ENCODE measurements at regions not wholly inside any gene's neighbourhood (a gene's known extent, or its start where the extent isn't known, plus 50 kb on each side); places are given as distances from the start of the nearest gene placed in this dataset.
"Not testable (repeated sequence)": the region's sequence is repeated elsewhere in the genome, so short reads cannot be mapped to it uniquely, and the experiment has no call there.

GRCh38 chrY:19521976-19522375, 222.6 kb downstream of the KDM5D start:
- no peak for DNase-seq

GRCh38 chrY:19503092-19503449, 241.5 kb downstream of the KDM5D start:
- DNase-seq = peak; percentile 27

DNA sequence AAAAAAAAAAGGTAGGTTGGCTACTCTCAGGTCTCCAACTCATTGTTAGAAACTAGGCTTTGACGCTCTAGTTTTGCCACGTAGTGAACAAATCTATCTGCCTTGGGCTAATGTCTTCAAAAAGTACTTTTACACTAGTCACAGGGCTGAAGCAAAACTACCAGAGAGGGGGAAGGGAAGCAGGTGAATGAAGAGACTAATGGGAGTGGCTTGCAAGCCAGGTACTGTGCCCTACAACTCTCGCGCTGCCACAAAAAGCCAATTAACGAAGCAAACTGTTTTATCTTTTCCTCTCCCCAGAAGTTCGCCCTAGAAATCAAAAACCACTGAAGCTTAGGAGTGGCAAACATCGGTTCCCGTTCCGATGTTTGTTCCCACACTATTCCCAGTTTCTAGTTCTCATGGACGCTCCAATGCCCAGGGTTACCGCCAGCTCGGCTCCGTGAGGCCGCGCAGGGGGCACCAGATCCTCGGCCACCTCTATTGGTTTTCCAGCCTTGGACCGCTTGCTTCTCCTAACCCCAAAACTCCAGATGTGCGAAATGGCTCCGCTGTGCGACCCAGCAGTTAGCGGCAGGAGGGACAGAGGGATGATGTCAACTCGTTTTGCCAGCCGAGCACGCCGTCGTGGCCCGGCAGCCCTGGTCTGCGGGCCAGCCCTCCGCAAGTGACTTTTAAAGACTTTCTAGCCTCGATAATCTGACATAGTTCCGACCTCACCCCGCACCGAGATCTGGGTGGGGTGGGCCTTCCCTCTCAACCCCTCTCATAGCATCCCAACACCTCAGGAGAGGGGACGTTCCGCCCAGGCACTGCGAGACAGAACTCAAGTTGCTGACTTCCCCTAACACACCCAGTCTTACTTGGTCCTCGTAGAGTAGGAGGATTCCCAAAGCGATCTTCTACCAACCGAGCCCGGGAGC, 242.1 kb downstream of the KDM5D start:
- DNase-seq = peak; percentile 38

GRCh38 chrY:19498556-19498955, 246.0 kb downstream of the KDM5D start:
- DNase-seq = peak; percentile 33

DNA sequence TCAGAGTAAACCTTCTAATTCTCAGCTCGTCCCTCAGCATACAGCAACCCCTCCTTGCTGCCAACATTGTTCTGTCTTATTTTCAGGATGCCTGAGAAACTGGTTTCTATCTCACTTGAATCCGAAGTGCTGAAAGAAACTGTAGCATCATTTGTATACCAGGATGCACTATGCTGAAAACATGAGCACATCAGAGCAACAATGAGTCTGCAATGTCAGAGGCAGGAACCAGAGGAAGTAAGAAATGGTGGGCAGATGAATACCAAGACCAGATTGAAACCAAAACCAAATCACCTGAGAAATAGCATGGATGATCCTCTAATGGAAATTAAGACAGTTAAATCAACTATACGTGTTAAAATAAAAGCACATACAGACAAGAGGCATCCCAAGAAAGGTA, 257.0 kb downstream of the KDM5D start:
- DNase-seq = no peak

DNA sequence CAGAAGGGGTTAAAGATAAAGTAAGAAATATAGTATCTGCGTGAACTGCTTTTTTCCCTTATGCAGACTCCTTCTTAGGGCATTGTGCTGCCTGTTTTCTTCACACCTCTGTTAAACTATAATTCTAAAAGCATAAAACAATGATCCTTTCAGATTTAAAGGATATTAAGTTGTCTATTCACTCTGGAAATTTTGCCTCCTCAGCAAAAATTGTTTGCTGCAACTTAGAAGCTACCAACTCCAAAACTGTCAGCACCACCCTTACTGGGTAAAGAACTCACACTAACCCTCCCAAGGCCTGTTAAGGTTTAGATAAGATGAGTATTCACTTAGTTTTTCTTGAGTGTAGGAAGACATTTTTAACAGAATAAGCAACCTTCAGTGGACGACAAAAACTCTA, 259.5 kb downstream of the KDM5D start:
- DNase-seq = no peak

DNA sequence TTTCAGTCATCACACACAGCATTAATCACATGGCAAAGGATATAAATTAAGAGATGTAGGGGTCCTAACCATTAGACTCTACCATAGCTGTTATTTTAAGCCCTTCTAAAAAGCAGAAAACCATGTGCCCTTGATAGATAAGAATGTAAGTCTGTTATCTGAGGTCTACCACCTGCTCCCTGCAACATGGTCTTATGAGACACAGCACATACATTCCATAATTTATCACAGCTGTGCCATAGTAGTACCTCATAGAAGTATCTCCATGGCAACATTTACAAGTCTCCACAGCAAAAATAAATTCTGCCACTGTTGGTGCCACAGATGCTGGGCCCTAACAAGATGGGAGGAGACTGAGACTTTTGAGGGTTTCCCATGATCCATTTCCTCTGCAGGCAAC, 265.4 kb downstream of the KDM5D start:
- DNase-seq = no peak

DNA sequence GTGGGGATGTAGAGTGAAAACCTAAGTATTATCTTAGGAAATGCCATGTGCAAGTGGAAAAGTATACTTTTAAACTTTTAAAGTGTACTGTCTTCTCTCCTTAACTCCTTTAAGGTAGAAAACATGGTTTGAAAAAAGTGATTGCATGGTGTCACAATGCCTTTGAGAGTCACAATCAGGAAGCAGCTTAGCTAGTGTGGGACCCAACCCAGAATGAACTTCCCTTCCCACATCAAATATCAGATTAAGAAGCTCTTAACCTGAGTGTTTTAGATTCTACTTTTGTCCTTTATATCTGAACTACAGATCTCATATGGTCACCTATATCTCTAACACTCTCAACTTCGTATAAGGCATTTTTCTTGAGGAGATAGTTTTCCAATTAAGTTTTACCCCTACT, 266.6 kb downstream of the KDM5D start:
- DNase-seq = no peak

- no peak for DNase-seq
These were observed 278.7 kb downstream of the KDM5D start for GRCh38 chrY:19465809-19466208.

DNA sequence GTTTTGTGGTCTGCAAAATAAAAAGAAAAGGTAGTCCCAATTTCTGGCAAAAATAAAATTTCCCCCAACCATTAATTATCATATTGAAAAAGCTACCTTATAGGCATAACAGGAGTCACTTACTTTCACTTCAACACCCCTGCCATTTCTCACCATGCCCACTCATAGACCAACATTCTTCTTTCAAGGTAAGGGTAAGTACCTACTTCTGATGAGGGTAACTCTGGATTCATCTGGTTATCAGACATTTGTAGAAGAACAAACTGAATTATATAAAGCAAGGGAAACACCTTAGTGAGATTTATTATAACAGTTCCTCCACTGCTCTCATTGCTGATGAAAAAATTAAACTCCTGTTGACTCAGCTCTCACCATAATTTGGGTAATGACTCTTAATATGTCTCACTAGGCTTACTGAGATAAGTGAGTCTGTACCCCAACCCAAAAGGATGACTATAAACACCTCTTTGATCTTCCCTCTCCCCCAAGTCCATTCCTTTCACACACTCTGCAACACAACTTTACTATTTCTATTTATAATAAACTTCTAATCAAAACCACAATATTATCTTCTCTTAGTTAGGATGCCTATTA, 287.6 kb downstream of the KDM5D start:
- DNase-seq = no peak

DNA sequence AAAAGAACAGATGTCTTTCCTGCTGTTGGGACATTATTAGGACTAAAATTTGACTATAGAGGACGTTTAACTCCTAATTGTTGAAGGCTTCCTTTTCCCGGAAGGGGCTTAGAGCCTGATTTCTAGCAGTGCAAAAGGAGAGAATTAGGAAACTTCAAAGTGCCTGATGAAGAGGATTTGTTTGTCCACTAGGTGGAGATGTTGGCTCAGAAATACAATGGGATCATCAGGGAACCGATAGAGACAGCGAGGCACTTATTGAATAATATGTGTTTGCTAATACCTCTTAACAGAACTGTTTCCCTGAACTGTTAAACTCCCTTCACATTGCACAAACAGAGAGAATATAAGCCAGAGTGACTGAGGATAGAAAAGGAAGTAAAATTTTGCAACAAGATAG, 311.5 kb downstream of the KDM5D start:
- DNase-seq = peak; percentile 56

- DNase-seq = no peak
These were observed 316.6 kb downstream of the KDM5D start for GRCh38 chrY:19427736-19428518.

GRCh38 chrY:19427191-19427590, 317.3 kb downstream of the KDM5D start:
- not testable (repeated sequence) for DNase-seq

- DNase-seq = no peak
These were observed 333.4 kb downstream of the KDM5D start for GRCh38 chrY:19410980-19411766.

DNA sequence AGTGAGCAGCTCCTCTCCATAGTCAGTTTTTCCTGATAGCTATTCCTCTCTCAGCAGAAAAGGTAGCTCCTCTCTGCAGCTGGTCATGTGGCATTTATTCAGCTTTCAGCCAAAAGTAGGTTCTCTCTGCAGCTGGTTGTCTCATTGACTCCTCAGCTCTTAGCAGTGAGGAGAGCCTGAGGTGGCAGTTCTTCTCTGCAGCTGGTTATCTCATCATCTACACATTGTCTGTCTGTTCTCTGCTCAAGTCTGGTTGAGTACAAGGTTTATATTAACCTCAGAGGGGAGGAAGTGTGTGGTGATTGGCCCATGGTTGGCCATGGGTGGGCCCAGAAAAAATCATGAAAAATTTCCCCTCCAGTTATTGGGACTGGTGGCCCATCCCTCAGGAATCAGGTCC, 338.3 kb downstream of the KDM5D start:
- no peak for DNase-seq

DNA sequence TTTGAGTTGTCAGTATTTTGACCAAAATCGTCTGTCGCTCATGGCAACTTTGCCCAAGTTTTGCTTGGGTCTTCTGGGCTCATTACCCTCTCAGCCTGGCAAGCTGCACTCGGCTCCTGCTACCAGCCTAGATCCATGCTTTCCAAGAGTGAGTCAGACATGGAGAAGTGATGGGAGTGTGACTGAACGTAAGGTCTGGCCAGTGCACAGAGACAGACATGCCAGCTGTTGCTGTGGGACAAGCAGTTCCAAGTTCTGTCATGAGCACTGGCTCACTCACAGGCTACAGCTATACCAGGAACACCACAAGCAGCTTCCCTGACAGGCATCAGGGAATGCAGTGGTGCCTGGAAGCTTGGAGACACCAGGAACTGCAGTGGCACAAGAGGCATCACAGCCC, 338.9 kb downstream of the KDM5D start:
- no peak for DNase-seq

DNA sequence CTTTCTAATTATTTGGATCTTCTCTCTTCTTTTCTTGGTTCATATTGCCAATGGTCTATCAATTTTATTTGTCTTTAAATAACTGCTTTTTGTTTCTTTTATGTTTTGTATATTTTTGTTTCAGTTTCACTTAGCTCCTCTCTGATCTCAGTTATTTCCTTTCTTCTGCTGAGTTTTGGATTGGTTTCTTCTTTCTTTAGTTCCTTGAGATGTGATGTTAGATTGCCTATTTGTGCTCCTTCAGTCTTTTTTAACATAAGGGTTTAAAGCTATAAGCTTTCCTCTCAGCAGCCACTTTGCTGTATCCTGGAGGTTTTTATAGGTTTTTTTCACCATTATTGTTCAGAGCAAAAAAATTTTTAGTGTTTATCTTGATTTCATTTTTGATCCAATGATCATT, 351.6 kb downstream of the KDM5D start:
- no peak for DNase-seq

DNA sequence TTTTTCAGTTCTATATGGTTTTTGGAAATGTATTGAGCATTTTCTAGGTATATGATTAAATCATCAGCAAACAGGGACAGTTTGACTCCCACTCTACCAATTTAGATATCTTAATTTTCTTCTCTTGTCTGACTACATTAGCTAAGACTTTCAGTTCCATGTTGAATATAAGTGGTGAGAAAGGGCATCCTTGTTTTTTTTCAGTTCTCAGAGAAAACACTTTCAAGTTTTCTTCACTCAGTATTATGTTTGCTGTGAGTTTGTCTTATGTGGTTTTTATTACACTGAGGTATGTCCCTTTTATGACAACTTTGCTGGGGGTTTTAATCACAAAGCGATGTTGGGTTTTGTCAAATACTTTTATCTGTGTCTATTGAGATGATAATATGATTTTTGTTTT, 352.6 kb downstream of the KDM5D start:
- no peak for DNase-seq

- DNase-seq = no peak
These were observed 379.2 kb downstream of the KDM5D start for GRCh38 chrY:19365321-19365720.

DNA sequence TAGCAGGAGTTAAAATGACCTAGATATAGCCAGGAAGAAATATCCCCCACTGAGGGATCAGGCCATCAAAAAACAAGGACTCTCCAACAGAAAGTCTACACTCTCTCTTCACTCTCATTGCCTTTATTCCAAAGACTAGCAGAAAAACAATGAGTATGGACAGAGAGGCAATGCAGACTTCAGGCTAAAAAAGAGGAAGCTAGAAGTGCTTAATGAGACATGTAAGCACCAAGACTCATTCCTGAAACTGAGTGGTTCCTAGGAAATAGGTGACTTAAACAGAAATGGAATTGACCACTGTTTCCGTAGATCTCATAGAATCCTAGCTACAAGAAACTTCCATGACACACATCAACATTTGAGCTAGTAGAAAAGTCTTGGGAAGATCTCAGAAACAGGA, 387.3 kb downstream of the KDM5D start:
- no peak for DNase-seq

DNA sequence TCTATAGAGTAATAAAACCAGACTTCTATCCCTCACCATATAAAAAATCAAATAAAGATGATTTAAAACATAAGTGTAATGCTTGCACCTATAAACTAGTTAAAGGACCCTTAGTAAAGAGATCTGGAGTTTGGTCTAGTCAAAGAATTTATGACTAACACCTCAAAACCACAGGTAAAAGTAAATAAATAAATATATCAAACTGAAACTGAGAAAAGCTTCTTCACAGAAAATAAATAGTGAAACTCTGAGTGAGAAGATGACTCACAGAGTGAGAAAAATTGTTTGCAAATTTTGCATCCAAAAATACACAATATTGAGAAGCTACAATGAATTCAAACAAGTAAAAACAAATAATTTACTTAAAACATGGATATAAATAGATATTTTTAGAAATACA, 387.8 kb downstream of the KDM5D start:
- DNase-seq = no peak

- DNase-seq = no peak
These were observed 389.7 kb downstream of the KDM5D start for GRCh38 chrY:19354857-19355173.
